ENCODE measurements at regions not wholly inside any gene's neighbourhood (a gene's known extent, or its start where the extent isn't known, plus 50 kb on each side); places are given as distances from the start of the nearest gene placed in this dataset.

DNA sequence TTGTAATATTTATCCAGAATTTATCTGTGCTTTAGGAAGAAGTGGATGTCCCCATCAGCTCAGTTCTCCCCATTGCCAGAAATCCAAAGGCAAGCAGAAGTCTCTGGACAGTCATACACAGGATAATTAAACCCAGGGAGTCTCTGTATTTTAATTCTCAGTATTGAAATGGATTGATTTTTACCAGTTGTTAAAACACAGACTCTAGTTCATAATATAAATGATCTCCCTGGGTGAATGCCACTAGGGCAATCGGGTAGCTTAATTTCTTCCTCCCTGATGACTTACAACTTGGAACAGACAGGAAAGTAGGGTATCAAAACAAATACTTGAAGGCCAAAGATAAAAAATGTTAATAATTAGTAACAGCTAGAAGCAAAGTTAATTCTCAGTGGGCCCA lies 66.5 kb upstream of the DAP start:
- Mint-ChIP-seq H3K9me3 (peaks cover 2% of the 10 kb centered on the region), H3K27me3 (ENCODE audit: insufficient read depth, low read depth) (no peaks in the 10 kb centered on the region), H3K4me3 (no peak overlapping the region), H3K4me1 (peaks cover 2% of the 10 kb centered on the region), H3K36me3 (no peaks in the 10 kb centered on the region), H3K27ac (no peak overlapping the region)
- no peak for DNase-seq (ENCODE audit: low spot score)
- Histone ChIP-seq H3K4me2 (no peak overlapping the region), H3K4me3 (no peak overlapping the region), H3K79me2 (ENCODE audit: low read depth) (no peaks in the 10 kb centered on the region), H4K20me1 (ENCODE audit: low read depth) (no peaks in the 10 kb centered on the region), H3K27ac (no peak overlapping the region), H3K9me3 (ENCODE audit: low read depth) (no peaks in the 10 kb centered on the region), H2AFZ (replicated peaks) (no peak overlapping the region), H3F3A (ENCODE audit: low read depth) (no peaks in the 10 kb centered on the region), H3K4me1 (no peaks in the 10 kb centered on the region), H3K9ac (no peak overlapping the region), H3K27me3 (no peaks in the 10 kb centered on the region), H3K36me3 (no peaks in the 10 kb centered on the region)
- TF ChIP-seq CTCF (IDR thresholded peaks at IDR 0.05) (no peak), EZH2phosphoT487 (IDR thresholded peaks at IDR 0.05) (no peak), EZH2 (IDR thresholded peaks at IDR 0.05) (no peak)

GRCh38 chr5:10826971-10827370 lies 65.9 kb upstream of the DAP start:
- no peak overlapping the region for H3K27ac Mint-ChIP-seq
- H3K9me3 Mint-ChIP-seq: peaks cover 2% of the 10 kb centered on the region
- Histone ChIP-seq H3K36me3 (no peaks in the 10 kb centered on the region), H3F3A (ENCODE audit: low read depth) (no peaks in the 10 kb centered on the region), H3K9ac (no peak overlapping the region), H3K27ac (no peak overlapping the region), H3K4me3 (no peak overlapping the region), H3K9me3 (ENCODE audit: low read depth) (no peaks in the 10 kb centered on the region), H3K4me1 (no peaks in the 10 kb centered on the region), H4K20me1 (ENCODE audit: low read depth) (no peaks in the 10 kb centered on the region), H2AFZ (replicated peaks) (no peak overlapping the region), H3K79me2 (ENCODE audit: low read depth) (no peaks in the 10 kb centered on the region), H3K27me3 (no peaks in the 10 kb centered on the region), H3K4me2 (no peak overlapping the region)
- no peak for DNase-seq (ENCODE audit: low spot score)
- TF ChIP-seq EZH2phosphoT487 (IDR thresholded peaks at IDR 0.05): no peak
- no peaks in the 10 kb centered on the region for H3K4me1 Mint-ChIP-seq
- no peak overlapping the region for H3K4me3 Mint-ChIP-seq
- no peaks in the 10 kb centered on the region for H3K36me3 Mint-ChIP-seq
- no peaks in the 10 kb centered on the region for H3K27me3 Mint-ChIP-seq (ENCODE audit: insufficient read depth, low read depth)

GRCh38 chr5:10825897-10826644 lies 65.0 kb upstream of the DAP start:
- Mint-ChIP-seq H3K27ac (no peak overlapping the region), H3K36me3 (no peaks in the 10 kb centered on the region), H3K4me1 (no peaks in the 10 kb centered on the region), H3K9me3 (peaks cover 2% of the 10 kb centered on the region), H3K4me3 (no peak overlapping the region), H3K27me3 (ENCODE audit: insufficient read depth, low read depth) (no peaks in the 10 kb centered on the region)
- Histone ChIP-seq H3K27ac (no peak overlapping the region), H3K9me3 (ENCODE audit: low read depth) (no peaks in the 10 kb centered on the region), H3F3A (ENCODE audit: low read depth) (no peaks in the 10 kb centered on the region), H4K20me1 (ENCODE audit: low read depth) (no peaks in the 10 kb centered on the region), H2AFZ (replicated peaks) (no peak overlapping the region), H3K4me2 (no peak overlapping the region), H3K9ac (no peak overlapping the region), H3K27me3 (no peaks in the 10 kb centered on the region), H3K4me1 (no peaks in the 10 kb centered on the region), H3K4me3 (no peak overlapping the region), H3K79me2 (ENCODE audit: low read depth) (no peaks in the 10 kb centered on the region), H3K36me3 (no peaks in the 10 kb centered on the region)
- DNase-seq (ENCODE audit: low spot score): no peak
- TF ChIP-seq CTCF (IDR thresholded peaks at IDR 0.05): peak; percentile 45
- TF ChIP-seq EZH2 (IDR thresholded peaks at IDR 0.05): no peak

DNA sequence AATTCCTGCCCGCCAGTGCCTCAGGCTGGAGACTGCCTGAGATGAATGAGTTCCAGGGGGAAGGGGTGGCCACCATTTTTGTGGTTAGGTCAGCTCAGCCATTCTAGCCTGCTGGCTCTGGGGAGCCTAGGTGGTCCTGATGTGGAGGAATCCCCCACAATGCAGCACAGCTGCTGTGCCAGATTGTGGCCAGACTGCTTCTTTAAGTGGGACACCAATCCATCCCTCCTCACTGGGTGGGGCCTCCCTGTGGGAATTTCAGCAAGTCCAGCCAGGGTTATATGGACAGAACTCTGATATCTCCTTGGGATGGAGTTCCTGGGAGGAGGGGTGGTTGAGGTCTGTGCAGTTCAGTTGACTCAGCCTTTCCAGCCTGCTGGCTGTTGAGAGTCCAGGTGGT lies 51.2 kb upstream of the DAP start:
- Histone ChIP-seq H3K27ac (no peak overlapping the region), H3K79me2 (ENCODE audit: low read depth) (no peaks in the 10 kb centered on the region), H3K4me3 (no peak overlapping the region), H2AFZ (replicated peaks) (no peak overlapping the region), H3K36me3 (no peaks in the 10 kb centered on the region), H3F3A (ENCODE audit: low read depth) (no peaks in the 10 kb centered on the region), H3K9me3 (ENCODE audit: low read depth) (no peaks in the 10 kb centered on the region), H3K4me1 (no peaks in the 10 kb centered on the region), H3K9ac (no peak overlapping the region), H3K27me3 (no peaks in the 10 kb centered on the region), H3K4me2 (no peak overlapping the region), H4K20me1 (ENCODE audit: low read depth) (no peaks in the 10 kb centered on the region)
- H3K4me3 Mint-ChIP-seq: no peak overlapping the region
- H3K27me3 Mint-ChIP-seq (ENCODE audit: insufficient read depth, low read depth): no peaks in the 10 kb centered on the region
- H3K4me1 Mint-ChIP-seq: no peaks in the 10 kb centered on the region
- DNase-seq (ENCODE audit: low spot score): no peak
- H3K36me3 Mint-ChIP-seq: no peaks in the 10 kb centered on the region
- peaks cover 3% of the 10 kb centered on the region for H3K9me3 Mint-ChIP-seq
- no peak overlapping the region for H3K27ac Mint-ChIP-seq
- TF ChIP-seq EZH2 (IDR thresholded peaks at IDR 0.05) (no peak), EZH2phosphoT487 (IDR thresholded peaks at IDR 0.05) (no peak), CTCF (IDR thresholded peaks at IDR 0.05) (no peak)
